SK-N-SH (cell line): ENCODE measurements at regions not wholly inside any gene's neighbourhood (a gene's known extent, or its start where the extent isn't known, plus 50 kb on each side); places are given as distances from the start of the nearest gene placed in this dataset.

Experiments used
- CTCF ChIP-seq: fragments of 200-600 bp; sonication (generic); IDR thresholded peaks from 2 replicates; pipeline ENCODE4 v1.6.1; 2017; ENCODE audit warnings: antibody characterized with exemption, mild to moderate bottlenecking, moderate library complexity
- EZH2phosphoT487 ChIP-seq: fragments of 200-600 bp; sonication (generic); IDR thresholded peaks from 2 replicates; pipeline ENCODE4 v1.6.1; 2017; ENCODE audit warnings: low read depth, mixed run types, mild to moderate bottlenecking, antibody characterized with exemption, moderate library complexity, borderline replicate concordance

DNA sequence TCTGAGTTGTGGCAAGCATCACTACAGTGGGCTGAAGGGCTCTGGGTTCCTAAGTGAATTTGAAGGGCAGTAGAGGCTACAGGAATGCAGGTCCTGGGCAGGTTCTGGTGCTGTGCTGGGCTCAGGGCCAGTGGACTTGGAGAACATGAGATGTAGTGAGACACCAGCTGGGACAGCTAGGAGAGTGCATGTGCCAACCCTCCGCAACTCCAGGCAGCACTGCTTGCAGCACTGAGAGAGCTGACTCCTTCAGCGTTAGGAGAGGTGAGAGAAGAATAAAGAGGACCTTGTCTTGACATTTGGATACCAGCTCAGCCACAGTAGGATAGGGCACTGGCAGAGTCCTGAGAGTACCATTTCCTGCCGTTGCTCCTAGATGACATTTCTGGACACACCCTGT lies 739.9 kb upstream of the PRR20A start:
- no peak for TF ChIP-seq CTCF
- no peak for TF ChIP-seq EZH2phosphoT487
